ENCODE measurements at regions not wholly inside any gene's neighbourhood (a gene's known extent, or its start where the extent isn't known, plus 50 kb on each side); places are given as distances from the start of the nearest gene placed in this dataset.

DNA sequence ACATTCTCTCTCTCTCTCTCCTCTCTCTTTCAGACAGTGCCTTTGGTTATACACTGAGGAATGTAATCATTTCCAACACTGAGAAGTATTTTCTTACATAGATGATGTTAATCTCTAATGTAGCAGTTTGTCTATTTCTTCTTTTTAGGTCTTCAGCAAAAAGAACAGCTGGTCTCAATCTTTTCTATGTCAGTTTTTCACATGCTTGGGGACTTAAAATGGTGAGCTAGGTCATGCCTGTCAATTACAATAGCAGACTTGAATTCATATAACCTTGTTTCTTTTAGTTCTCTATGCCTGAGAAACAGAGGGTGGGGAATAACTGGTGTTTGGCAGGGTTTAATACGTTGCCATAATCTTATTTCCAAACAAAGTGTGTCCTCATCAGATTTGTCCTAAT lies 786.2 kb downstream of the SQOR start:
- TF ChIP-seq, protein P1, sequence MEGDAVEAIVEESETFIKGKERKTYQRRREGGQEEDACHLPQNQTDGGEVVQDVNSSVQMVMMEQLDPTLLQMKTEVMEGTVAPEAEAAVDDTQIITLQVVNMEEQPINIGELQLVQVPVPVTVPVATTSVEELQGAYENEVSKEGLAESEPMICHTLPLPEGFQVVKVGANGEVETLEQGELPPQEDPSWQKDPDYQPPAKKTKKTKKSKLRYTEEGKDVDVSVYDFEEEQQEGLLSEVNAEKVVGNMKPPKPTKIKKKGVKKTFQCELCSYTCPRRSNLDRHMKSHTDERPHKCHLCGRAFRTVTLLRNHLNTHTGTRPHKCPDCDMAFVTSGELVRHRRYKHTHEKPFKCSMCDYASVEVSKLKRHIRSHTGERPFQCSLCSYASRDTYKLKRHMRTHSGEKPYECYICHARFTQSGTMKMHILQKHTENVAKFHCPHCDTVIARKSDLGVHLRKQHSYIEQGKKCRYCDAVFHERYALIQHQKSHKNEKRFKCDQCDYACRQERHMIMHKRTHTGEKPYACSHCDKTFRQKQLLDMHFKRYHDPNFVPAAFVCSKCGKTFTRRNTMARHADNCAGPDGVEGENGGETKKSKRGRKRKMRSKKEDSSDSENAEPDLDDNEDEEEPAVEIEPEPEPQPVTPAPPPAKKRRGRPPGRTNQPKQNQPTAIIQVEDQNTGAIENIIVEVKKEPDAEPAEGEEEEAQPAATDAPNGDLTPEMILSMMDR (IDR thresholded peaks at IDR 0.05; ENCODE audit: low read length) = no peak
- no peak for TF ChIP-seq EZH2 (optimal IDR thresholded peaks at IDR 0.05; ENCODE audit: low read depth, low read length)
- no peak for TF ChIP-seq EZH2phosphoT487 (IDR thresholded peaks at IDR 0.05; ENCODE audit: low read length)

All from MM.1S (cell line).